H9 (cell line): ENCODE measurements at regions not wholly inside any gene's neighbourhood (a gene's known extent, or its start where the extent isn't known, plus 50 kb on each side); places are given as distances from the start of the nearest gene placed in this dataset.

Experiments used
- DNase-seq: peaks from one replicate; pipeline ENCODE4 v3.0.0-alpha.2; 2017
- H2AFZ ChIP-seq: one replicate; pipeline ENCODE4 v1.6.1; 2013; ENCODE audit warnings: mild to moderate bottlenecking, low read length, control low read depth, moderate library complexity
- H2AK5ac ChIP-seq: 2 replicates; pipeline ENCODE4 v1.6.1; 2013; ENCODE audit warnings: low read length, control low read depth, mixed read lengths; ENCODE audit not compliant: insufficient read length
- H2BK120ac ChIP-seq: one replicate; pipeline ENCODE4 v1.6.1; 2013; ENCODE audit warnings: low read depth, mild to moderate bottlenecking, low read length, control low read depth, inconsistent platforms; ENCODE audit not compliant: poor library complexity, severe bottlenecking
- H2BK12ac ChIP-seq: 2 replicates; pipeline ENCODE4 v1.6.1; 2013; ENCODE audit warnings: low read length, control low read depth, mixed read lengths, low read depth; ENCODE audit not compliant: insufficient read length
- H2BK15ac ChIP-seq: 2 replicates; pipeline ENCODE4 v1.6.1; 2013; ENCODE audit warnings: low read depth, low read length, control low read depth
- H2BK20ac ChIP-seq: one replicate; pipeline ENCODE4 v1.6.1; 2013; ENCODE audit warnings: low read depth, mild to moderate bottlenecking, low read length, control low read depth, inconsistent platforms; ENCODE audit not compliant: poor library complexity, severe bottlenecking
- H2BK5ac ChIP-seq: 2 replicates; pipeline ENCODE4 v1.6.1; 2013; ENCODE audit warnings: low read length, control low read depth, mixed read lengths; ENCODE audit not compliant: insufficient read length
- H3K14ac ChIP-seq: 2 replicates; pipeline ENCODE4 v1.6.1; 2013; ENCODE audit warnings: low read length, control low read depth; ENCODE audit not compliant: insufficient read depth
- H3K18ac ChIP-seq: 2 replicates; pipeline ENCODE4 v1.6.1; 2013; ENCODE audit warnings: low read depth, mild to moderate bottlenecking, mixed read lengths, low read length, control low read depth; ENCODE audit not compliant: insufficient read length
- H3K23ac ChIP-seq: 2 replicates; pipeline ENCODE4 v1.6.1; 2013; ENCODE audit warnings: low read length, control low read depth, mixed read lengths, low read depth; ENCODE audit not compliant: insufficient read length
- H3K23me2 ChIP-seq: 2 replicates; pipeline ENCODE4 v1.6.1; 2013; ENCODE audit warnings: low read depth, mild to moderate bottlenecking, mixed read lengths, low read length, control low read depth; ENCODE audit not compliant: insufficient read length, poor library complexity, severe bottlenecking
- H3K27ac ChIP-seq: 2 replicates; pipeline ENCODE4 v1.5.1; 2013; ENCODE audit warnings: low read length, control low read depth, mixed read lengths, low read depth; ENCODE audit not compliant: insufficient read length
- H3K27me3 ChIP-seq: 2 replicates; pipeline ENCODE4 v1.6.1; 2013; ENCODE audit warnings: low read length, control low read depth, inconsistent platforms; ENCODE audit not compliant: insufficient read depth
- H3K4ac ChIP-seq: 2 replicates; pipeline ENCODE4 v1.6.1; 2013; ENCODE audit warnings: low read depth, mild to moderate bottlenecking, control low read depth, inconsistent platforms, low read length, moderate library complexity
- H3K4me1 ChIP-seq: 2 replicates; pipeline ENCODE4 v1.6.1; 2013; ENCODE audit warnings: low read length, control low read depth, inconsistent platforms; ENCODE audit not compliant: insufficient read depth
- H3K4me2 ChIP-seq: 2 replicates; pipeline ENCODE4 v1.6.1; 2013; ENCODE audit warnings: low read length, control low read depth, mixed read lengths; ENCODE audit not compliant: insufficient read length, insufficient read depth
- H3K56ac ChIP-seq: 2 replicates; pipeline ENCODE4 v1.6.1; 2013; ENCODE audit warnings: low read depth, mild to moderate bottlenecking, mixed read lengths, low read length, control low read depth; ENCODE audit not compliant: insufficient read length
- H3K79me1 ChIP-seq: 2 replicates; pipeline ENCODE4 v1.6.1; 2013; ENCODE audit warnings: low read depth, mild to moderate bottlenecking, moderate library complexity, low read length, control low read depth, inconsistent platforms; ENCODE audit not compliant: insufficient read depth, poor library complexity, severe bottlenecking
- H3K79me2 ChIP-seq: 2 replicates; pipeline ENCODE4 v1.6.1; 2013; ENCODE audit warnings: low read length, control low read depth, inconsistent platforms; ENCODE audit not compliant: insufficient read depth
- H3K9ac ChIP-seq: 2 replicates; pipeline ENCODE4 v1.6.1; 2013; ENCODE audit warnings: low read length, control low read depth, mixed read lengths; ENCODE audit not compliant: insufficient read length; ENCODE audit errors: extremely low read depth
- H3K9me3 ChIP-seq: one replicate; pipeline ENCODE4 v1.6.1; 2013; ENCODE audit warnings: low read depth, low read length, inconsistent platforms; ENCODE audit not compliant: control insufficient read depth
- H3T11ph ChIP-seq: one replicate; pipeline ENCODE4 v1.6.1; 2013; ENCODE audit warnings: mild to moderate bottlenecking, low read length, control low read depth, inconsistent platforms
- H4K20me1 ChIP-seq: one replicate; pipeline ENCODE4 v1.6.1; 2013; ENCODE audit not compliant: control insufficient read depth, insufficient read length, insufficient read depth
- H4K5ac ChIP-seq: 2 replicates; pipeline ENCODE4 v1.6.1; 2013; ENCODE audit warnings: low read depth, mild to moderate bottlenecking, mixed read lengths, low read length, control low read depth; ENCODE audit not compliant: insufficient read length
- H4K8ac ChIP-seq: replicated peaks from 2 replicates; pipeline ENCODE4 v1.6.1; 2013; ENCODE audit warnings: low read length, control low read depth, mixed read lengths, low read depth; ENCODE audit not compliant: insufficient read length
- H4K91ac ChIP-seq: 2 replicates; pipeline ENCODE4 v1.6.1; 2013; ENCODE audit warnings: low read depth, mild to moderate bottlenecking, moderate library complexity, mixed read lengths, low read length, control low read depth; ENCODE audit not compliant: insufficient read length
- H3K27ac Mint-ChIP-seq, 3 experiments: 2 replicates in 2 of 3; 3 replicates in 1 of 3; pipeline ENCODE4 v1.8.0; 2020 to 2021; ENCODE audit warnings: mixed read lengths in 3 of 3, mild to moderate bottlenecking in 1 of 3, moderate library complexity in 1 of 3
- H3K27me3 Mint-ChIP-seq: 2 replicates; pipeline ENCODE4 v1.8.0; 2021; ENCODE audit warnings: low read depth, mild to moderate bottlenecking, moderate library complexity, mixed read lengths
- H3K36me3 Mint-ChIP-seq, 3 experiments: 2 replicates in 2 of 3; 3 replicates in 1 of 3; pipeline ENCODE4 v1.8.0; 2020 to 2021; ENCODE audit warnings: low read depth in 3 of 3, mixed read lengths in 3 of 3; ENCODE audit not compliant: insufficient read depth in 1 of 3
- H3K4me1 Mint-ChIP-seq, 2 experiments: 2 replicates each; pipeline ENCODE4 v1.8.0; 2020; ENCODE audit warnings: mixed read lengths in 2 of 2
- H3K4me3 Mint-ChIP-seq, 2 experiments: 2 replicates in 1 of 2; 3 replicates in 1 of 2; pipeline ENCODE4 v1.8.0; 2020 to 2021; ENCODE audit warnings: mild to moderate bottlenecking in 2 of 2, mixed read lengths in 2 of 2, moderate library complexity in 1 of 2
- H3K9me3 Mint-ChIP-seq, 2 experiments: 2 replicates in 1 of 2; 3 replicates in 1 of 2; pipeline ENCODE4 v1.8.0; 2020; ENCODE audit warnings: mild to moderate bottlenecking in 2 of 2, mixed read lengths in 2 of 2, moderate library complexity in 1 of 2
- CTCF ChIP-seq: fragments of 200-600 bp; sonication (generic); conservative IDR thresholded peaks from 3 replicates; pipeline ENCODE4 v1.8.0; 2021; ENCODE audit warnings: antibody characterized with exemption, mild to moderate bottlenecking
- WGBS: extraction: QIAGEN DNeasy Blood & Tissue Kit; methylation state at CpG from one replicate; pipeline ENCODE4 v1.1.7; 2013; ENCODE audit warnings: missing lambda C conversion rate, low lambda C conversion rate, mixed read lengths; ENCODE audit not compliant: insufficient read length; ENCODE audit errors: extremely low coverage; 5-methylcytosine and 5-hydroxymethylcytosine counted together

DNA sequence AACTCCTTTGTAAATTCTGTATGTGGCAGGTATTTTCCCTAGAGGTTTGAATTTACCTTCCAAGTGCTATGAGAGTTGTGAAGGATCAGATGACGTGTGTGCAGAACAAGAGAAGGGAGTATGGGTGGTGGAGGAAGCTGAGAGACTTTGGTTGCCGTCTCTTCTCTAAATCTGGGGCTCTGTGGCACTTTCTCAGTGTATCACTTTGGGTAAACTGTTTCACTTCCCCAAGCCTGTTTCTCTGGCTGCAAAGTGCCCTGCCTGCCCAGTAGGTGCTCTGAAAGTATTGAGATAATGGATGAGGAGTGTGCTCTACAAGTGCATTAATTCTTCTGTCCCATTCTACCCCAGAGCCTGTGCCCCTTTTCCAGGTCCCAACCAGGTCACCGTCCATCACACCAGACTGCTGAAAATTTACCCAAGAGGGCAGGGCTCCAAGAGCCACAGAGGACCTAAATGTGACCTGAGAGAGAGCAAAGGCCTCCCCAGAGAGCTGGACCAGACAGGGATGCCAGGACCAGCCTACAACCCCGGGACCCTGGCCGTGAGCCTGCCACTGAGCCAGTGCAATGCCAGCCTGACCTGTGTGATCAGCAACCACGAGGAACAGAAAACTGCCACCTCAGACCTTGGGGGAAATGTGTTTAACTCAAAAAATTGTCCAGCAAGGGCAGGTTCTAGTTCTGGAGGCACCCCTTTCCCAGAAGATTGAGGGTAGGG is 131.6 kb upstream of the ETV3 start:
- no peak overlapping the region for H2AK5ac ChIP-seq
- peaks cover 22% of the 10 kb centered on the region for H3K27me3 Mint-ChIP-seq
- no peak overlapping the region for H4K91ac ChIP-seq
- H3K4ac ChIP-seq: no peak overlapping the region
- H2BK20ac ChIP-seq: no peak overlapping the region
- no peak overlapping the region for H2BK120ac ChIP-seq
- no peaks in the 10 kb centered on the region; a peak in 1 of 4 replicates for H3K4me1 Mint-ChIP-seq
- no peak overlapping the region for H2BK12ac ChIP-seq
- no peak overlapping the region for H3K18ac ChIP-seq
- no peak overlapping the region for H4K8ac ChIP-seq
- H4K5ac ChIP-seq: no peak overlapping the region
- H2AFZ ChIP-seq: no peak overlapping the region
- no peaks in the 10 kb centered on the region; the same call in 1 of the 2 replicates for H3K4me1 ChIP-seq
- H3K4me2 ChIP-seq: no peak overlapping the region
- no peaks in the 10 kb centered on the region for H3K9me3 Mint-ChIP-seq
- no peak for DNase-seq
- H2BK15ac ChIP-seq: no peak overlapping the region
- H3T11ph ChIP-seq: no peak overlapping the region
- peaks cover 2% of the 10 kb centered on the region; the same call in 1 of the 2 replicates for H3K27me3 ChIP-seq
- H3K9ac ChIP-seq: no peak overlapping the region
- no peaks in the 10 kb centered on the region for H4K20me1 ChIP-seq
- no peak overlapping the region for H3K23ac ChIP-seq
- no peak overlapping the region for H3K14ac ChIP-seq
- H3K79me2 ChIP-seq: no peaks in the 10 kb centered on the region
- no peak overlapping the region for H3K27ac Mint-ChIP-seq
- no peak overlapping the region for H2BK5ac ChIP-seq
- H3K4me3 Mint-ChIP-seq: no peak overlapping the region
- no peaks in the 10 kb centered on the region for H3K9me3 ChIP-seq
- no peak for TF ChIP-seq CTCF
- no CpG with 5 or more reads among the region's 6 CpGs for WGBS
- H3K36me3 Mint-ChIP-seq: no peaks in the 10 kb centered on the region
- no peaks in the 10 kb centered on the region for H3K79me1 ChIP-seq
- H3K23me2 ChIP-seq: no peaks in the 10 kb centered on the region
- H3K56ac ChIP-seq: no peak overlapping the region
- no peak overlapping the region for H3K27ac ChIP-seq
